Panc1 (cell line): ENCODE measurements at regions not wholly inside any gene's neighbourhood (a gene's known extent, or its start where the extent isn't known, plus 50 kb on each side); places are given as distances from the start of the nearest gene placed in this dataset.

Experiments used
- ATAC-seq: fragments of 200-7000 bp; cut with Tn5 transposase; 2 replicates; pipeline ENCODE4 v1.9.1; 2020; ENCODE audit warnings: mild to moderate bottlenecking, moderate library complexity
- BruUV-seq: library from RNA; stranded (reverse); fragments of 400-500 nt; replicated peaks from 2 replicates; lab custom pipeline; 2021; lab: Mats Ljungman, UMichigan
- CTCF ChIA-PET: fragments of 300-600 bp; sonication (Branson Sonifier 250); formaldehyde crosslinking; loops from one replicate; lab custom pipeline; 2022; ENCODE audit warnings: antibody characterized with exemption; lab: Charles Lee
- POLR2A ChIA-PET: fragments of 300-600 bp; sonication (Branson Sonifier 250); formaldehyde crosslinking; loops from one replicate; lab custom pipeline; 2022; ENCODE audit warnings: antibody characterized with exemption; lab: Charles Lee
- DNase-seq: peaks from one replicate; pipeline ENCODE4 v3.0.0-alpha.2; 2010; ENCODE audit warnings: low read depth, low spot score
- H3K27ac ChIP-seq: 2 replicates; pipeline ENCODE4 v1.5.1; 2011; ENCODE audit warnings: mild to moderate bottlenecking, low read length, inconsistent platforms
- H3K27me3 ChIP-seq: fragments of 200-500 bp; sonication (Bioruptor generic); 2 replicates; pipeline ENCODE4 v1.6.0; 2014; ENCODE audit warnings: low read length, inconsistent platforms; ENCODE audit not compliant: control insufficient read depth, insufficient read depth
- H3K36me3 ChIP-seq: fragments of 200-500 bp; sonication (Bioruptor generic); 2 replicates; pipeline ENCODE4 v1.5.1; 2014; ENCODE audit warnings: inconsistent platforms, mild to moderate bottlenecking, low read length, moderate library complexity; ENCODE audit not compliant: control insufficient read depth, insufficient read depth
- H3K4me1 ChIP-seq: 2 replicates; pipeline ENCODE4 v1.5.1; 2011; ENCODE audit warnings: inconsistent platforms, mild to moderate bottlenecking, low read length, moderate library complexity; ENCODE audit not compliant: control insufficient read depth, insufficient read depth
- H3K4me3 ChIP-seq, 2 experiments: 2 replicates each; pipeline ENCODE4 v1.5.1; 2011 to 2012; ENCODE audit warnings: low read depth in 2 of 2, low read length in 2 of 2, mild to moderate bottlenecking in 2 of 2, inconsistent platforms in 1 of 2, moderate library complexity in 1 of 2
- H3K9me3 ChIP-seq: fragments of 200-500 bp; sonication (Bioruptor generic); 2 replicates; pipeline ENCODE4 v1.5.1; 2014; ENCODE audit warnings: low read depth, mild to moderate bottlenecking, inconsistent platforms, low read length, moderate library complexity; ENCODE audit not compliant: control insufficient read depth, insufficient read depth
- POLR2AphosphoS5 ChIP-seq: IDR thresholded peaks from 2 replicates; pipeline ENCODE4 v1.6.1; 2012; ENCODE audit warnings: mild to moderate bottlenecking, low read depth, low read length, moderate library complexity
- SIN3A ChIP-seq: IDR thresholded peaks from 2 replicates; pipeline ENCODE4 v1.6.1; 2012; ENCODE audit warnings: low read depth, mild to moderate bottlenecking, low read length, moderate library complexity, borderline replicate concordance; ENCODE audit not compliant: insufficient read depth
- TCF7L2 ChIP-seq: IDR thresholded peaks from 2 replicates; pipeline ENCODE4 v1.6.1; 2011; ENCODE audit warnings: mild to moderate bottlenecking, low read depth, low read length, inconsistent platforms
- in situ Hi-C: cut with HindIII; loops from 2 replicates; pipeline ENCODE4 v1.10.0; 2016; ENCODE audit warnings: low sequenced_read_pairs, low pct_unique_long_range_greater_than_20kb
- intact Hi-C: fragments of 100-400 bp; cut with micrococcal nuclease; formaldehyde crosslinking; loops from one replicate; pipeline ENCODE4 v1.10.0; 2022; ENCODE audit not compliant: unreplicated experiment
- TF ChIP-seq, protein P1 (sequence below), 2 experiments: IDR thresholded peaks; 2 replicates each; pipeline ENCODE4 v1.6.1; 2011 to 2012; ENCODE audit warnings: low read depth in 2 of 2, control low read depth in 1 of 2, low read length in 1 of 2, mild to moderate bottlenecking in 1 of 2, moderate library complexity in 1 of 2; ENCODE audit not compliant: insufficient read depth in 1 of 2
- TF ChIP-seq, protein P2 (sequence below): fragments of 450-650 bp; IDR thresholded peaks from 2 replicates; pipeline ENCODE4 v1.5.1; 2017; ENCODE audit warnings: mild to moderate bottlenecking

DNA sequence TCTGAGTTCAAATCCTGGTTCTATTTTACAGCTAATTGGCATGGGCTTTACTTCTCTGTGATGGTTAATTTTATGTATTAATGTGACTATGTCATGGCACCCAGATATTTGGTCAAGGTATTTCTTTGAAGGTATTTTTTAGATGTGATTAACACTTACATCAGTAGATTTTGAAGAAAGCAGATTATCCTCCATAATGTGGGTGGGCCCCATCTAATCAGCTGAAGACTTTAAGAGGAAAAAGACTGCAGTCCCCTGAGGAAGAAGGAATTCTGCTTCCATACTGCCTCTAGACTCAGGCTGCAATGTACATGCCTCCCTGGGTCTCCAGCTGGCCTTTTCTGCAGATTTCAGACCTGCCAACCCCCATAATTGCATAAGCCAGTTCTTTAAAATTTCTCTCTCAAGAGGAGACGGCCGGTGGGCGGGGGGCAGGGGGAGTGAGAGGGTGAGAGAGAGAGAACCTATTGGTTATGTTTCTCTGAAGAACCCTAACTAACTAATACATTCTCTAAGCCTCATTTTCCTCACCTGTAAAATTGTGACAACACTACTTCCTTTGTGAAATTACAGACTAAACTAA, 338.2 kb upstream of the PRDM1 start:
- BruUV-seq = no TSS peak
- Histone ChIP-seq H3K36me3 (no peaks in the 10 kb centered on the region), H3K4me1 (no peaks in the 10 kb centered on the region), H3K4me3 (no peak overlapping the region), H3K27ac (no peak overlapping the region), H3K9me3 (no peaks in the 10 kb centered on the region), H3K27me3 (no peaks in the 10 kb centered on the region)
- ChIA-PET CTCF (no interaction called here), POLR2A (no interaction called here)
- TF ChIP-seq, protein P1, sequence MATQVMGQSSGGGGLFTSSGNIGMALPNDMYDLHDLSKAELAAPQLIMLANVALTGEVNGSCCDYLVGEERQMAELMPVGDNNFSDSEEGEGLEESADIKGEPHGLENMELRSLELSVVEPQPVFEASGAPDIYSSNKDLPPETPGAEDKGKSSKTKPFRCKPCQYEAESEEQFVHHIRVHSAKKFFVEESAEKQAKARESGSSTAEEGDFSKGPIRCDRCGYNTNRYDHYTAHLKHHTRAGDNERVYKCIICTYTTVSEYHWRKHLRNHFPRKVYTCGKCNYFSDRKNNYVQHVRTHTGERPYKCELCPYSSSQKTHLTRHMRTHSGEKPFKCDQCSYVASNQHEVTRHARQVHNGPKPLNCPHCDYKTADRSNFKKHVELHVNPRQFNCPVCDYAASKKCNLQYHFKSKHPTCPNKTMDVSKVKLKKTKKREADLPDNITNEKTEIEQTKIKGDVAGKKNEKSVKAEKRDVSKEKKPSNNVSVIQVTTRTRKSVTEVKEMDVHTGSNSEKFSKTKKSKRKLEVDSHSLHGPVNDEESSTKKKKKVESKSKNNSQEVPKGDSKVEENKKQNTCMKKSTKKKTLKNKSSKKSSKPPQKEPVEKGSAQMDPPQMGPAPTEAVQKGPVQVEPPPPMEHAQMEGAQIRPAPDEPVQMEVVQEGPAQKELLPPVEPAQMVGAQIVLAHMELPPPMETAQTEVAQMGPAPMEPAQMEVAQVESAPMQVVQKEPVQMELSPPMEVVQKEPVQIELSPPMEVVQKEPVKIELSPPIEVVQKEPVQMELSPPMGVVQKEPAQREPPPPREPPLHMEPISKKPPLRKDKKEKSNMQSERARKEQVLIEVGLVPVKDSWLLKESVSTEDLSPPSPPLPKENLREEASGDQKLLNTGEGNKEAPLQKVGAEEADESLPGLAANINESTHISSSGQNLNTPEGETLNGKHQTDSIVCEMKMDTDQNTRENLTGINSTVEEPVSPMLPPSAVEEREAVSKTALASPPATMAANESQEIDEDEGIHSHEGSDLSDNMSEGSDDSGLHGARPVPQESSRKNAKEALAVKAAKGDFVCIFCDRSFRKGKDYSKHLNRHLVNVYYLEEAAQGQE (IDR thresholded peaks at IDR 0.05; ENCODE audit: insufficient read depth in 1 of 2, low read depth in 2 of 2, low read length in 1 of 2) = no peak
- intact Hi-C loops = no loop called here
- DNase-seq = no peak
- ATAC-seq = no peak
- in situ Hi-C loops = no loop called here

DNA sequence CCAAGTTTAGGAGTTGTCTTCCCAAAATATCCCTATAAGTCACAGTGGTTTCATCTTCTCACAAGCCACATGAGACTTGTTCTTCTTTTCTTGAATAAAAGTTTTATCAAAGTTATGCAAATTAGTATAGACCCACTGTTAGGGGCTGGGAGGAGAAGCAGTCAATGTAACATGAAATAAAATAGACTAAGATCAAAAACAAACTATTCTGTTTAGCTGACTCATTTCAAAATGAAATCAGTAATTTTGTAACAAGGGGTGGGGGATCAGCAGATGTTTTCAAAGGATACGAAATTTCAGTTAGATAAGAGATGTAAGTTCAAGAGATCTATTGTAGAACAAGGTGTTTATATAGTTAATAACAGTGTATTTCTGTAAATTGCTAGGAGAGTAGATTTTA, 339.6 kb upstream of the PRDM1 start:
- no peak overlapping the region for H3K27ac ChIP-seq
- H3K4me3 ChIP-seq = no peak overlapping the region
- ATAC-seq (no peak), DNase-seq (no peak)
- in situ Hi-C loops (no loop called here), intact Hi-C loops (no loop called here)
- H3K9me3 ChIP-seq = no peaks in the 10 kb centered on the region
- ChIA-PET POLR2A (no interaction called here), CTCF (no interaction called here)
- H3K4me1 ChIP-seq = no peaks in the 10 kb centered on the region
- no TSS peak for BruUV-seq
- H3K36me3 ChIP-seq = no peaks in the 10 kb centered on the region
- TF ChIP-seq SIN3A (no peak), TCF7L2 (no peak), POLR2AphosphoS5 (no peak)
- TF ChIP-seq, protein P1 (IDR thresholded peaks at IDR 0.05; ENCODE audit: insufficient read depth in 1 of 2, low read depth in 2 of 2, low read length in 1 of 2) = no peak
- TF ChIP-seq, protein P2, sequence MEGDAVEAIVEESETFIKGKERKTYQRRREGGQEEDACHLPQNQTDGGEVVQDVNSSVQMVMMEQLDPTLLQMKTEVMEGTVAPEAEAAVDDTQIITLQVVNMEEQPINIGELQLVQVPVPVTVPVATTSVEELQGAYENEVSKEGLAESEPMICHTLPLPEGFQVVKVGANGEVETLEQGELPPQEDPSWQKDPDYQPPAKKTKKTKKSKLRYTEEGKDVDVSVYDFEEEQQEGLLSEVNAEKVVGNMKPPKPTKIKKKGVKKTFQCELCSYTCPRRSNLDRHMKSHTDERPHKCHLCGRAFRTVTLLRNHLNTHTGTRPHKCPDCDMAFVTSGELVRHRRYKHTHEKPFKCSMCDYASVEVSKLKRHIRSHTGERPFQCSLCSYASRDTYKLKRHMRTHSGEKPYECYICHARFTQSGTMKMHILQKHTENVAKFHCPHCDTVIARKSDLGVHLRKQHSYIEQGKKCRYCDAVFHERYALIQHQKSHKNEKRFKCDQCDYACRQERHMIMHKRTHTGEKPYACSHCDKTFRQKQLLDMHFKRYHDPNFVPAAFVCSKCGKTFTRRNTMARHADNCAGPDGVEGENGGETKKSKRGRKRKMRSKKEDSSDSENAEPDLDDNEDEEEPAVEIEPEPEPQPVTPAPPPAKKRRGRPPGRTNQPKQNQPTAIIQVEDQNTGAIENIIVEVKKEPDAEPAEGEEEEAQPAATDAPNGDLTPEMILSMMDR = no peak
- H3K27me3 ChIP-seq = no peaks in the 10 kb centered on the region; the same call in 1 of the 2 replicates
